Endothelial cell of umbilical vein (primary cell): ENCODE measurements at regions not wholly inside any gene's neighbourhood (a gene's known extent, or its start where the extent isn't known, plus 50 kb on each side); places are given as distances from the start of the nearest gene placed in this dataset.

Experiments
- BruUV-seq: library from RNA; stranded (reverse); fragments of 400-500 nt; replicated peaks from 2 replicates; lab custom pipeline; 2021; lab: Mats Ljungman, UMichigan
- CTCF ChIA-PET: fragments of 300-600, 350-600 bp; sonication (Branson Sonifier 250); formaldehyde crosslinking; loops from one replicate; lab custom pipeline; 2021; ENCODE audit warnings: antibody characterized with exemption, inconsistent platforms; lab: Charles Lee
- POLR2A ChIA-PET: fragments of 300-600, 350-600 bp; sonication (Branson Sonifier 250); formaldehyde crosslinking; loops from one replicate; lab custom pipeline; 2021; ENCODE audit warnings: antibody characterized with exemption, inconsistent platforms; lab: Charles Lee
- DNase-seq: peaks from one replicate; pipeline ENCODE4 v3.0.0-alpha.2; 2011; ENCODE audit warnings: low read depth, low spot score
- FAIRE-seq: peaks from 2 replicates; lab custom pipeline; 2011; peaks lifted over from hg19 to GRCh38; lab: Jason Lieb, UNC
- H2AFZ ChIP-seq: 2 replicates; pipeline ENCODE4 v1.6.0; 2012; ENCODE audit warnings: low read depth, low read length, control low read depth, inconsistent platforms
- H3K27ac ChIP-seq: 2 replicates; pipeline ENCODE4 v1.5.1; 2011; ENCODE audit warnings: low read depth, mild to moderate bottlenecking, control low read depth, low read length, moderate library complexity; ENCODE audit not compliant: insufficient read depth
- H3K27me3 ChIP-seq, 2 experiments: 2 replicates each; pipeline versions ENCODE4 v1.6.0 to v1.6.1; 2011; ENCODE audit warnings: low read length in 2 of 2, mixed read lengths in 1 of 2; ENCODE audit not compliant: control insufficient read depth in 2 of 2, insufficient read depth in 2 of 2
- H3K36me3 ChIP-seq, 2 experiments: 2 replicates in 1 of 2; 3 replicates in 1 of 2; pipeline ENCODE4 v1.5.1; 2011; ENCODE audit warnings: low read length in 2 of 2, mild to moderate bottlenecking in 1 of 2, moderate library complexity in 1 of 2; ENCODE audit not compliant: control insufficient read depth in 2 of 2, insufficient read depth in 2 of 2; ENCODE audit errors: extremely low read depth in 1 of 2
- H3K4me1 ChIP-seq: 3 replicates; pipeline ENCODE4 v1.5.1; 2011; ENCODE audit warnings: mild to moderate bottlenecking, low read length; ENCODE audit not compliant: control insufficient read depth, insufficient read depth; ENCODE audit errors: extremely low read depth
- H3K4me2 ChIP-seq: 2 replicates; pipeline ENCODE4 v1.6.1; 2011; ENCODE audit warnings: low read length, control low read depth, mixed read lengths; ENCODE audit not compliant: insufficient read depth
- H3K4me3 ChIP-seq, 3 experiments: fragments of 200-600 bp in 1 of 3; sonication (generic), shearing (Covaris generic) in 1 of 3; replicated peaks in 1 of 3; 2 replicates each; pipeline ENCODE4 v1.5.1; 2011 to 2016; ENCODE audit warnings: control low read depth in 3 of 3, low read length in 3 of 3, mild to moderate bottlenecking in 2 of 3, inconsistent platforms in 1 of 3, low read depth in 1 of 3, moderate library complexity in 1 of 3; ENCODE audit not compliant: insufficient read depth in 1 of 3
- H3K79me2 ChIP-seq: 2 replicates; pipeline ENCODE4 v1.6.0; 2012; ENCODE audit warnings: low read length, inconsistent platforms; ENCODE audit not compliant: control insufficient read depth, insufficient read depth
- H3K9ac ChIP-seq: replicated peaks from 2 replicates; pipeline ENCODE3; 2011; ENCODE audit warnings: low read length, control low read depth; ENCODE audit not compliant: insufficient read depth; ENCODE audit errors: extremely low read depth
- H3K9me1 ChIP-seq: replicated peaks from 3 replicates; pipeline ENCODE4 v1.6.0; 2011; ENCODE audit warnings: mild to moderate bottlenecking, low read length; ENCODE audit not compliant: control insufficient read depth, insufficient read depth; ENCODE audit errors: extremely low read depth
- H3K9me3 ChIP-seq: replicated peaks from 2 replicates; pipeline ENCODE4 v1.5.1; 2012; ENCODE audit warnings: low read length, inconsistent platforms; ENCODE audit not compliant: control insufficient read depth, insufficient read depth
- H4K20me1 ChIP-seq: replicated peaks from 2 replicates; pipeline ENCODE3; 2011; ENCODE audit warnings: mild to moderate bottlenecking, low read length; ENCODE audit not compliant: control insufficient read depth, insufficient read depth; ENCODE audit errors: extremely low read depth
- EZH2 ChIP-seq: IDR thresholded peaks from 2 replicates; pipeline ENCODE4 v1.6.1; 2012; ENCODE audit warnings: borderline replicate concordance, low read depth, mild to moderate bottlenecking, moderate library complexity, low read length, inconsistent platforms; ENCODE audit not compliant: severe bottlenecking
- GATA2 ChIP-seq: IDR thresholded peaks from 2 replicates; pipeline ENCODE4 v1.7.0; 2011; ENCODE audit warnings: low read depth, mild to moderate bottlenecking, moderate library complexity, mixed read lengths, low read length; ENCODE audit not compliant: insufficient read length, insufficient read depth
- JUN ChIP-seq: IDR thresholded peaks from 2 replicates; pipeline ENCODE4 v1.6.1; 2011; ENCODE audit warnings: borderline replicate concordance, low read depth; ENCODE audit not compliant: insufficient read length, insufficient read depth
- MYC ChIP-seq: IDR thresholded peaks from one replicate; pipeline ENCODE4 v1.6.1; 2011; ENCODE audit warnings: mild to moderate bottlenecking, low read depth, low read length
- POLR2AphosphoS5 ChIP-seq: IDR thresholded peaks from 2 replicates; pipeline ENCODE4 v1.6.1; 2012; ENCODE audit warnings: low read depth, mild to moderate bottlenecking, control low read depth, low read length, moderate library complexity; ENCODE audit not compliant: insufficient read depth
- dilution Hi-C: fragments of 300-500 bp; cut with MboI; formaldehyde crosslinking; loops from one replicate; pipeline ENCODE4 v1.15.0; 2019; ENCODE audit warnings: low sequenced_read_pairs; ENCODE audit not compliant: extremely low pct_ligation_motif_present
- intact Hi-C: fragments of 100-400 bp; cut with micrococcal nuclease; formaldehyde crosslinking; loops from one replicate; pipeline ENCODE4 v1.10.0; 2022
- TF ChIP-seq, protein P1 (sequence below): IDR thresholded peaks from 2 replicates; pipeline ENCODE4 v1.6.1; 2011; ENCODE audit not compliant: insufficient read depth, insufficient read length
- TF ChIP-seq, protein P2 (sequence below), 2 donors: IDR thresholded peaks; 1 replicate in 1 of 2; 2 replicates in 1 of 2; pipeline ENCODE4 v1.5.1; 2011; ENCODE audit warnings: low read length in 2 of 2, mild to moderate bottlenecking in 2 of 2, moderate library complexity in 2 of 2, control low read depth in 1 of 2, inconsistent platforms in 1 of 2, low read depth in 1 of 2; ENCODE audit not compliant: insufficient read depth in 1 of 2; ENCODE audit errors: extremely low read depth in 1 of 2

DNA sequence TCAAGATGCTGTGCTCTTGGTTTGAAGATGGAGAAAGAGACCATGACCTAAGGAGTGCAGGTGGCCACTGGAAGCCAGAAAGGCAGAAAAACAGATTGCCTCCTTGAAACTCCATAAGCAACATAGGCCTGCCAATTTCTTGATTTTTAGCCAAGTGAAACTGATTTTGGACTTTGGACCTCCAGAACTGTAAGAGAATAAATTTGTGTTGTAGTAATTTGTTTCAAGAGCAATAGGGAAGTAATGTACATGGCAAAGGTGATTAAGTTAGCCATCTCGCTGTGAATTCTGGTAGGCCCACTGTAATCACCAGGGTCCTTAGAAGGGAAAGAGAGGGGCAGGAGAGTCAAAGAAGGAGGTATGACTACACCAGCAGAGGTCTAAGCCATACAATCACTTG lies 238.8 kb downstream of the CNTN3 start:
- H3K4me1 ChIP-seq = no peaks in the 10 kb centered on the region
- FAIRE-seq (no peak), DNase-seq (no peak)
- H3K27me3 ChIP-seq = no peaks in the 10 kb centered on the region
- no peak overlapping the region for H3K4me2 ChIP-seq
- peaks cover 5% of the 10 kb centered on the region for H3K9me3 ChIP-seq
- CTCF ChIA-PET = no interaction called here
- dilution Hi-C loops = no loop called here
- no peaks in the 10 kb centered on the region for H3K36me3 ChIP-seq
- H3K9me1 ChIP-seq = no peaks in the 10 kb centered on the region
- H3K79me2 ChIP-seq = no peaks in the 10 kb centered on the region
- POLR2A ChIA-PET = no interaction called here
- BruUV-seq = no TSS peak
- H3K9ac ChIP-seq = no peak overlapping the region
- no peak overlapping the region for H2AFZ ChIP-seq
- H3K4me3 ChIP-seq = no peak overlapping the region
- TF ChIP-seq POLR2AphosphoS5 (no peak), JUN (no peak), EZH2 (no peak), GATA2 (no peak), MYC (no peak)
- TF ChIP-seq, protein P1, sequence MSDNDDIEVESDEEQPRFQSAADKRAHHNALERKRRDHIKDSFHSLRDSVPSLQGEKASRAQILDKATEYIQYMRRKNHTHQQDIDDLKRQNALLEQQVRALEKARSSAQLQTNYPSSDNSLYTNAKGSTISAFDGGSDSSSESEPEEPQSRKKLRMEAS = no peak
- TF ChIP-seq, protein P2, sequence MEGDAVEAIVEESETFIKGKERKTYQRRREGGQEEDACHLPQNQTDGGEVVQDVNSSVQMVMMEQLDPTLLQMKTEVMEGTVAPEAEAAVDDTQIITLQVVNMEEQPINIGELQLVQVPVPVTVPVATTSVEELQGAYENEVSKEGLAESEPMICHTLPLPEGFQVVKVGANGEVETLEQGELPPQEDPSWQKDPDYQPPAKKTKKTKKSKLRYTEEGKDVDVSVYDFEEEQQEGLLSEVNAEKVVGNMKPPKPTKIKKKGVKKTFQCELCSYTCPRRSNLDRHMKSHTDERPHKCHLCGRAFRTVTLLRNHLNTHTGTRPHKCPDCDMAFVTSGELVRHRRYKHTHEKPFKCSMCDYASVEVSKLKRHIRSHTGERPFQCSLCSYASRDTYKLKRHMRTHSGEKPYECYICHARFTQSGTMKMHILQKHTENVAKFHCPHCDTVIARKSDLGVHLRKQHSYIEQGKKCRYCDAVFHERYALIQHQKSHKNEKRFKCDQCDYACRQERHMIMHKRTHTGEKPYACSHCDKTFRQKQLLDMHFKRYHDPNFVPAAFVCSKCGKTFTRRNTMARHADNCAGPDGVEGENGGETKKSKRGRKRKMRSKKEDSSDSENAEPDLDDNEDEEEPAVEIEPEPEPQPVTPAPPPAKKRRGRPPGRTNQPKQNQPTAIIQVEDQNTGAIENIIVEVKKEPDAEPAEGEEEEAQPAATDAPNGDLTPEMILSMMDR (IDR thresholded peaks at IDR 0.05; ENCODE audit: extremely low read depth in 1 of 2, insufficient read depth in 1 of 2, low read depth in 1 of 2, low read length in 2 of 2) = no peak
- H3K27ac ChIP-seq = no peak overlapping the region
- intact Hi-C loops = no loop called here
- no peaks in the 10 kb centered on the region for H4K20me1 ChIP-seq
